ENCODE measurements at regions not wholly inside any gene's neighbourhood (a gene's known extent, or its start where the extent isn't known, plus 50 kb on each side); places are given as distances from the start of the nearest gene placed in this dataset.

GRCh38 chr1:61618755-61619154 lies 106.2 kb downstream of the TM2D1 start:
- Histone ChIP-seq H3K9ac (ENCODE audit: insufficient read depth in 1 of 2, low read length in 2 of 2) (no peak overlapping the region), H3K9me3 (ENCODE audit: control insufficient read depth in 4 of 4, insufficient read depth in 3 of 4, low read length in 3 of 4) (no peaks in the 10 kb centered on the region), H3K27ac (ENCODE audit: low read depth in 1 of 2, low read length in 1 of 2) (no peak overlapping the region), H3K27me3 (ENCODE audit: control insufficient read depth in 3 of 3, insufficient read depth in 3 of 3, low read length in 2 of 3) (no peaks in the 10 kb centered on the region), H3K4me3 (no peak overlapping the region), H3K36me3 (ENCODE audit: control insufficient read depth in 4 of 4, insufficient read depth in 4 of 4, low read length in 4 of 4) (no peaks in the 10 kb centered on the region), H3K4me1 (ENCODE audit: control insufficient read depth in 5 of 5, insufficient read depth in 5 of 5, low read length in 5 of 5) (no peaks in the 10 kb centered on the region)
- WGBS, 2 donors, result 82 to 89% methylated on average over 7 of the region's 7 CpGs
- DNase-seq (no peak), ATAC-seq (ENCODE audit: insufficient read depth, low FRiP score) (no peak)
- no peak for TF ChIP-seq CTCF (IDR thresholded peaks at IDR 0.05; ENCODE audit: control extremely low read depth, extremely low read depth)

- no peaks in the 10 kb centered on the region for H3K9me3 ChIP-seq (ENCODE audit: control insufficient read depth in 4 of 4, insufficient read depth in 3 of 4, low read length in 3 of 4)
- H3K4me1 ChIP-seq (ENCODE audit: control insufficient read depth in 5 of 5, insufficient read depth in 5 of 5, low read length in 5 of 5), result no peaks in the 10 kb centered on the region
- H3K9ac ChIP-seq (ENCODE audit: insufficient read depth in 1 of 2, low read length in 2 of 2), result no peak overlapping the region
- TF ChIP-seq CTCF (IDR thresholded peaks at IDR 0.05; ENCODE audit: control extremely low read depth, extremely low read depth), result no peak
- H3K4me3 ChIP-seq, result no peak overlapping the region
- no peaks in the 10 kb centered on the region for H3K27me3 ChIP-seq (ENCODE audit: control insufficient read depth in 3 of 3, insufficient read depth in 3 of 3, low read length in 2 of 3)
- ATAC-seq (ENCODE audit: insufficient read depth, low FRiP score), result no peak
- H3K36me3 ChIP-seq (ENCODE audit: control insufficient read depth in 4 of 4, insufficient read depth in 4 of 4, low read length in 4 of 4), result no peaks in the 10 kb centered on the region
- WGBS, 2 donors, result 67 to 88% methylated on average over 2 of the region's 2 CpGs
- DNase-seq, result no peak
- H3K27ac ChIP-seq (ENCODE audit: low read depth in 1 of 2, low read length in 1 of 2), result no peak overlapping the region
These were observed 106.7 kb downstream of the TM2D1 start for GRCh38 chr1:61618193-61618592.

GRCh38 chr1:61616830-61617229 lies 108.1 kb downstream of the TM2D1 start:
- H3K4me3 ChIP-seq, result no peak overlapping the region
- no peak for TF ChIP-seq CTCF (IDR thresholded peaks at IDR 0.05; ENCODE audit: control extremely low read depth, extremely low read depth)
- H3K36me3 ChIP-seq (ENCODE audit: control insufficient read depth in 4 of 4, insufficient read depth in 4 of 4, low read length in 4 of 4), result no peaks in the 10 kb centered on the region
- H3K9ac ChIP-seq (ENCODE audit: insufficient read depth in 1 of 2, low read length in 2 of 2), result no peak overlapping the region
- H3K4me1 ChIP-seq (ENCODE audit: control insufficient read depth in 5 of 5, insufficient read depth in 5 of 5, low read length in 5 of 5), result no peaks in the 10 kb centered on the region
- DNase-seq (no peak), ATAC-seq (ENCODE audit: insufficient read depth, low FRiP score) (no peak)
- WGBS, 2 donors, result 85 to 87% methylated on average over 3 of the region's 3 CpGs
- H3K9me3 ChIP-seq (ENCODE audit: control insufficient read depth in 4 of 4, insufficient read depth in 3 of 4, low read length in 3 of 4), result no peaks in the 10 kb centered on the region
- H3K27ac ChIP-seq (ENCODE audit: low read depth in 1 of 2, low read length in 1 of 2), result no peak overlapping the region
- H3K27me3 ChIP-seq (ENCODE audit: control insufficient read depth in 3 of 3, insufficient read depth in 3 of 3, low read length in 2 of 3), result no peaks in the 10 kb centered on the region

- no peak for TF ChIP-seq CTCF (IDR thresholded peaks at IDR 0.05; ENCODE audit: control extremely low read depth, extremely low read depth)
- Histone ChIP-seq H3K4me1 (ENCODE audit: control insufficient read depth in 5 of 5, insufficient read depth in 5 of 5, low read length in 5 of 5) (no peaks in the 10 kb centered on the region), H3K27ac (ENCODE audit: low read depth in 1 of 2, low read length in 1 of 2) (no peak overlapping the region), H3K27me3 (ENCODE audit: control insufficient read depth in 3 of 3, insufficient read depth in 3 of 3, low read length in 2 of 3) (no peaks in the 10 kb centered on the region), H3K9ac (ENCODE audit: insufficient read depth in 1 of 2, low read length in 2 of 2) (no peak overlapping the region), H3K36me3 (ENCODE audit: control insufficient read depth in 4 of 4, insufficient read depth in 4 of 4, low read length in 4 of 4) (no peaks in the 10 kb centered on the region), H3K4me3 (no peak overlapping the region), H3K9me3 (ENCODE audit: control insufficient read depth in 4 of 4, insufficient read depth in 3 of 4, low read length in 3 of 4) (no peaks in the 10 kb centered on the region)
- WGBS, 2 donors, result 35 to 65% methylated on average over 3 of the region's 3 CpGs
- ATAC-seq (ENCODE audit: insufficient read depth, low FRiP score) (no peak), DNase-seq (no peak)
These were observed 112.3 kb downstream of the TM2D1 start for GRCh38 chr1:61612602-61613001.

Data from lung (tissue), 11 donors.